Activated T-helper 2 cell treated with anti-CD3 and anti-CD28 coated beads, Interferon-gamma antibody, Interleukin-2, Interleukin-4, amounts not matched to agents 10 μg/mL and 5 μg/mL and 100 μg/mL, durations not matched to agents 14 hours and 24 hours and 36 hours (primary cell): ENCODE measurements at regions not wholly inside any gene's neighbourhood (a gene's known extent, or its start where the extent isn't known, plus 50 kb on each side); places are given as distances from the start of the nearest gene placed in this dataset.
A peak's percentile ranks its signal among the peaks of the same experiment; 100 is the strongest.
"Not testable (repeated sequence)": the region's sequence is repeated elsewhere in the genome, so short reads cannot be mapped to it uniquely, and the experiment has no call there.

Experiments
- DNase-seq: peaks from one replicate; pipeline ENCODE4 v3.0.0; 2021; ENCODE audit warnings: low spot score
- H3K27ac Mint-ChIP-seq: one replicate; pipeline ENCODE4 v1.8.0; 2021; ENCODE audit warnings: mixed read lengths
- H3K27me3 Mint-ChIP-seq: one replicate; pipeline ENCODE4 v1.8.0; 2021; ENCODE audit warnings: low read depth, mixed read lengths
- H3K36me3 Mint-ChIP-seq: one replicate; pipeline ENCODE4 v1.8.0; 2021; ENCODE audit warnings: low read depth, mixed read lengths
- H3K4me1 Mint-ChIP-seq: one replicate; pipeline ENCODE4 v1.8.0; 2021; ENCODE audit warnings: low read depth, mixed read lengths
- H3K4me3 Mint-ChIP-seq: one replicate; pipeline ENCODE4 v1.8.0; 2021; ENCODE audit warnings: low read depth, mild to moderate bottlenecking, moderate library complexity, mixed read lengths
- H3K9me3 Mint-ChIP-seq: one replicate; pipeline ENCODE4 v1.8.0; 2021; ENCODE audit warnings: mixed read lengths
- intact Hi-C: fragments of 100-400 bp; cut with micrococcal nuclease; formaldehyde crosslinking; loops from one replicate; pipeline ENCODE4 v1.15.1; 2023

DNA sequence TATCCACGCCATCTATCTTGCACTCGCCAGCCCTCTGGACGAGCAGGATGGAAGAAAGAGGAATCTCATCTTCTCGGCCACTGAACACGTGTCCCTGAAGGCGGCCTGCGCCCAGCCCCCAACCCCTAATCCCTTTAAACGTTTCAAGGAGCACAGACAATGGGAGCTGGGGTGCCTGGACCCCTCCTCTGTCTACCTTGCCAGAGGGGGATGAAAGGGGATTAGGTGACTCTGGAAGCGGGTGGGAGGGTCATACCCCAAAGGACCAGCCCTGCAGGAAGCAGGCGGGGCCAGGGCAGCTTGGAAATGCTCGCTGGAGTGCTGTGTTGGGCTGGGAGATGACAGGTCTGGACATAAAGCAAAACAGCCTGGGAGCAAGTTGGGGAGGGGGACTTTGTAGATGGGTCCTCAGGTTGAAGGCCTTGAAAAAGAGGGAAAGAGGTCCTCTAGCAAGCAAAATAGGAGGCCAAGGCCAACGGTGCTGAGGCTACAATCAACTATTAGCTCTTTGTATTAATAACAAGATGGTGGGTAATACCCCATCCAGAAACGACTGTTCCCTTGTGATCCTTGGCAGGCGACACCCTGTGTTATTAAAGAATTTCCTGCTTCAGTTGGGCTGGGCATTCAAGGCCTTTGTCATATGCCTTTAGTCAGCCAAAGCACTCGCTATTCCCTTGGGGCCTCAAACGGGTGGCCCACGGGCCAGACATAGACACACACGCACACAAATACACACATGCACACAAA lies 126.5 kb upstream of the UNC5B start:
- no peak overlapping the region for H3K27ac Mint-ChIP-seq
- H3K9me3 Mint-ChIP-seq = no peaks in the 10 kb centered on the region
- H3K4me3 Mint-ChIP-seq = no peak overlapping the region
- H3K36me3 Mint-ChIP-seq = no peaks in the 10 kb centered on the region
- intact Hi-C loops = no loop called here
- no peaks in the 10 kb centered on the region for H3K4me1 Mint-ChIP-seq
- DNase-seq = peak; percentile 4
- no peaks in the 10 kb centered on the region for H3K27me3 Mint-ChIP-seq

DNA sequence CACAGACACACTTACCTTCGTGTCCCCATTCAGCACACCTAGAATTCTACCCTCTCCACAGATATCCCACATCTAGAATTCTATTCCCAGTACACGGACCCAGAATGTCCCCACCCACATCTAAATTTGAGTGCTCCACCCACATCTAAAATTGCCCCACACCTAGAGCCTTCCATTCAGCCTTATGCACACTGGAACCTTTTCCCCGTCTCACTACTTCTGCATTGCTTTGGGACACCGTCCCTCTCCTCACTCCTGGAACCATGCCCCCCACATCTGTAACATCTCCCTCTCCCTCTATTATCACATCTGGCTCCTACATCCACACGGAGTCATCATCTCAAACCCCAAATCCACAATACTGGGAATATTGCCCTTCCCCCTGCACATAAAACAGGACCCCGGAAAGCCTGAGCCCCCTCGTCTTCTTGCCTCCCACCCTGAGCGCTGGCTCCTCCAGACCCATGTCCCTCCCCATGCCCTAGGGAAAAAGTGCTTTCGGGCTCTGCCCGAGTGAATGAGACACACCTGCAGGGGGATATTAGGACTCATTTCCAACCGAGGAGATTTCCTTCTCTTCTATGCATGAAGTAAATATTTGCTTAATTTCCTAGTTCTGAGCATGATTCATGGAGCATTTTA lies 125.8 kb upstream of the UNC5B start:
- Mint-ChIP-seq H3K27ac (no peak overlapping the region), H3K27me3 (no peaks in the 10 kb centered on the region), H3K4me1 (no peaks in the 10 kb centered on the region), H3K36me3 (no peaks in the 10 kb centered on the region), H3K4me3 (no peak overlapping the region), H3K9me3 (no peaks in the 10 kb centered on the region)
- DNase-seq = peak; percentile 4
- intact Hi-C loops = no loop called here

DNA sequence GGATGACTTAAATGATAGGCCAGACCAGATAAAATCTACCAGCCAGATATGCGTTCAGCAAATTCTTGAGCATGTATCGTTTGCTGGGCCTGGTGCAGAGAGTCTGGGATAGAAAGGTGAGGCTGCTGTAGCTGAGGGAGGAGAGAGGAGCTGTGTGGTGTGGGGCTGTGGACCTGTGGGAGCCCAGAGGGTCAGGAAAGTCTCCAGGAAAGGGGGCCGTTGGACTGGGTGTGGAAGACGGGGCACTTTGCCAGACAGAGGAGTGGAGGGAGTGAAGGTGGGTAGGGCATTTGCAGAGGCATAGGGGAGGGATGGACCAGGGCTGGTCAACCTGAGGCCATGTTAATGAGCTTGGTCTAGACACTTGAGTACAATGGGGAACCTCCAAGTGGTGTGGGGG lies 124.7 kb upstream of the UNC5B start:
- H3K4me1 Mint-ChIP-seq = no peaks in the 10 kb centered on the region
- no peaks in the 10 kb centered on the region for H3K9me3 Mint-ChIP-seq
- no peak overlapping the region for H3K4me3 Mint-ChIP-seq
- H3K27me3 Mint-ChIP-seq = no peaks in the 10 kb centered on the region
- no peak overlapping the region for H3K27ac Mint-ChIP-seq
- intact Hi-C loops = no loop called here
- no peaks in the 10 kb centered on the region for H3K36me3 Mint-ChIP-seq
- peak; percentile 3 for DNase-seq

DNA sequence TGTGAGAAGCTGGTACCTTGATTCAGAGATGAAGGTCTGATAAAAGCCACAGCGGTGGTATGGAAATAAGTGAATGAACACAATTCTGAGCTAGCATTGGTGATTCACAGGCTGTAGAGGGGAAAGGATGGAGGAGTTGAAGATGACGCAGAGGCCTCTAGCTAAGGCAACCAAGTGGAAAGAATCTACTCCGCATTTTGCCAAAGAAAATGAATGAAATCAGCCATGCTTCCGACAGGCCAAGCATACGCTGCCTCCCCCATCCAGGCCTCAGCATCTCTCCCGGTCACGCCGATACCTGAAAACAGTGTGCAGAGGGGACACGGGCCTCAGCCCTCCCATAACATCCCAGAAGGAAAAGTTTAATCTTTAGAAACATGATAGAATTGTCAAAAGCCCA lies 124.3 kb upstream of the UNC5B start:
- no peaks in the 10 kb centered on the region for H3K36me3 Mint-ChIP-seq
- H3K27me3 Mint-ChIP-seq = no peaks in the 10 kb centered on the region
- H3K4me1 Mint-ChIP-seq = no peaks in the 10 kb centered on the region
- no peaks in the 10 kb centered on the region for H3K9me3 Mint-ChIP-seq
- no peak for DNase-seq
- intact Hi-C loops = no loop called here
- H3K27ac Mint-ChIP-seq = no peak overlapping the region
- H3K4me3 Mint-ChIP-seq = no peak overlapping the region

DNA sequence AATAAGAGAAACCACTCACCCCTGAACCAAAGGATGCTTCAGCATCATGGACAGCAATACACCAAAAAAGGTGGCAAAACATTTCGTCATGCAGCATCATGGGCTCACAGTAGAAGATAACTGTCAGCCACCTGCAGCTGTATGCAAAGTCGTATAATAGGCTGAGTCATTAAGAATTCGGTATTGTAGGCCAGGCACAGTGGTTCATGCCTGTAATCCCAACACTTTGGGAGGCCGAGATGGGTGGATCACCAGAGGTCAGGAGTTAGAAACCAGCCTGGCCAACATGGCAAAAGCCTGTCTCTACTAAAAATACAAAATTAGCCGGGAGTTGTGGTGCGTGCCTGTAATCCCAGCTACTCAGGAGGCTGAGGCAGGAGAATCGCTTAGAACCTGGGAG lies 123.8 kb upstream of the UNC5B start:
- intact Hi-C loops, H3K27ac Mint-ChIP-seq, H3K9me3 Mint-ChIP-seq, DNase-seq, H3K36me3 Mint-ChIP-seq, H3K4me3 Mint-ChIP-seq, H3K27me3 Mint-ChIP-seq, H3K4me1 Mint-ChIP-seq: not testable (repeated sequence)

DNA sequence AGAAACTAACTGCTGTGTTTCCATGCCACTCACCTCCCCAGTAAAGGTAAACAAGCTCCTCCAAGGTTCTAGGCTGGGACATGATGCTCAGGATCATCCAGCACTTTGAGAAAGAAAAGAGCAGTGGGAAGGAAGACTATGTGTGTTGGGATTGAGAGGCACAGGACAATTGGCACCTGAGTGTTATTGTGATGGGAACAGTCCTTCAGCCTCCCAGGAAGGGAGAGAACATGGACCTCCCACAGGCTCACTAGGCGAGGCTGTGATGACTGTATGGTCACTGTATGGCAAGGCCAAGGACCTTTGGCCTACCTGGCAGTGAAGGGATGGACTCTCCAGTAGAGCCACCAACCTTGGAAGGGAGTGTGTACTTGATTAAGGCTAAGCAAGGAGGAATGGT lies 123.2 kb upstream of the UNC5B start:
- DNase-seq = peak; percentile 1
- Mint-ChIP-seq H3K9me3 (peaks cover 4% of the 10 kb centered on the region), H3K36me3 (no peaks in the 10 kb centered on the region), H3K4me1 (no peaks in the 10 kb centered on the region), H3K4me3 (no peak overlapping the region), H3K27me3 (no peaks in the 10 kb centered on the region), H3K27ac (no peak overlapping the region)
- intact Hi-C loops = no loop called here

DNA sequence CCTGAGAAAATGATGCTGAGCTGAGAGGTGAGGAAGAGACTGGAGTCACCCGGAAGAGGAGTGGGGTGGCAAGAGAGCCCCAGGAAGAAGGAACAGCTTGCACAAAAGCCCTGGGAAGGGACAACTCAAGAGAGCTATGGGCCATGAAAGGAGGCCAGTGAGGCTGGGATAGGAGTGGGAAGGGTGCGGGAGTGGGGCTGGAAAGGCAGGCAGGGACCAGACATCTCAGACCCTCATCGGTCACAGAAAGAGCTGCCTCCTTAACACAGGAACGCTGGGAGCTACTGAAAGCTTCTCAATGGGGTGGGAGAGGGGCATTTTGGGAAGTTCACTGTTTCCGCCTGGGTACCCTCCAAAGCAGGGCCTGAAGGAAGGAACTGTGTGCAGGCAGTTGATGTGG lies 122.0 kb upstream of the UNC5B start:
- intact Hi-C loops = no loop called here
- no peak for DNase-seq
- H3K4me1 Mint-ChIP-seq = no peaks in the 10 kb centered on the region
- H3K27me3 Mint-ChIP-seq = no peaks in the 10 kb centered on the region
- H3K27ac Mint-ChIP-seq = no peak overlapping the region
- H3K4me3 Mint-ChIP-seq = no peak overlapping the region
- H3K36me3 Mint-ChIP-seq = no peaks in the 10 kb centered on the region
- peaks cover 10% of the 10 kb centered on the region for H3K9me3 Mint-ChIP-seq

DNA sequence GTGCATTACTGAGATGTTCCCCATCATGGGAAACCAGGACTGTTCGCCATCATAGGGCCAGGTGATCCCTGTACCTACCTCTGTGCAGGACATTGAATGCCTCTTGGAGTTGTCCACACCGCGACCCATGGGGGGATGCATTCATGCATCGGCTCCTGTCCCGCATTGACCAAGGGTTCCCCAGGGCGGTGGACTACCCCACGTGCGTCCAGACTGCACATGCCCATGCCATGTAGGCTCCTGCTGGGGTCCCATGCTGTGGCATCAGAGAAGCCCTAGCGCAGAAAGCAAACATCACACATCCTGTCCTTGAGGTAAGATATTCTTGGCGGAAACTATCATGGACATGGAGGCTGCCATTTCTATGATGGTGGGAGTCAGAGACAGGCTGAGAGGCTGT lies 121.6 kb upstream of the UNC5B start:
- no peak overlapping the region for H3K4me3 Mint-ChIP-seq
- no peak overlapping the region for H3K27ac Mint-ChIP-seq
- intact Hi-C loops = no loop called here
- peak; percentile 6 for DNase-seq
- no peaks in the 10 kb centered on the region for H3K4me1 Mint-ChIP-seq
- peaks cover 10% of the 10 kb centered on the region for H3K9me3 Mint-ChIP-seq
- H3K36me3 Mint-ChIP-seq = no peaks in the 10 kb centered on the region
- H3K27me3 Mint-ChIP-seq = no peaks in the 10 kb centered on the region

DNA sequence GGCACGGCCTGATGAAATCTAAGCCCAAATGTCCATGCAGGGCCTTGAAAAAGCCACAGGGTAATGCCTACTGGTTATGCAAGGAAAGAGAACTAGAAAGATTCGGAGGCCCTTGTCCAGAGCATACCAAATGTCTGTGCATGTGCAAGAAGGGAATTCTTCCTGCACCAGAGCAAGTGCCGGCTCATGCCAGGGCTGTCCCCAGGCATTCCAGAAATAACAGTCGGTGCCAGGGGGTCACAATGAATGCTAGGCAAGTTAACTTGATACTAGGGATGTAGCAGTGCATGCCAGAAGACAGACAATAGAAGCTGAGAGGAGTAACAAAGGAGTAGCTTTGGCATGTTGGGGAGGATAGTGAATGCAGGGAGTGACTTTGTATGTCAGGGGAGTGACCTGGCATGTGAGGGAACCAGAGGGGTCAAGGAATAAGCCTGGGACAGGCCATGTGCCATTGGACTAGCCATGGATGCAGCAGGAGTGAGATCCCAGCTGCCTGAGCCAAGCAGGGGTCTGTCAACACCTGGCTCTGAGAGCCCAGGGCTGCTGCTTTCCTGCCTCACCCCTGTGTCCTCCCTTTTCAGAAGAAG lies 119.5 kb upstream of the UNC5B start:
- Mint-ChIP-seq H3K36me3 (no peaks in the 10 kb centered on the region), H3K9me3 (peaks cover 10% of the 10 kb centered on the region), H3K4me3 (no peak overlapping the region), H3K4me1 (no peaks in the 10 kb centered on the region), H3K27ac (no peak overlapping the region), H3K27me3 (peaks cover 9% of the 10 kb centered on the region)
- intact Hi-C loops = no loop called here
- peak; percentile 0 for DNase-seq

DNA sequence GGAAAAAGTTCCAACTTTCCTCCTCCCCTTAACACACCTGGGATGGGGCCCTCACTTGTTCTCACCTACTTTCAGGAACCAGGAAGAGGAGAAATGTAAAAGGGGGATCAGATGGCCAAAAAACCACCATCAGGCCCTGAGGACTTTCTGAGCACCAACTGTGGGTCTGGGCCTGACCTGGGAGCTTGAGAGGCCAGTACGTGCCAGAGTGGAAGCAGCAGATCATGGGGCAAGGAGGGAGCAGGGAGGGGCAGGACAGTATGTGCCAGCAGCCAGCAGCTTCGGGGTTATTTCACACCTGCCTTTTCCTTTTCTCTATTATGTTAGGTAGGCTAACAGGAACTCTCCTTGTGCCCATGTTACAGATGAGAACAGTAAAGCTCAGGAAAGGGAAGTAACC lies 118.8 kb upstream of the UNC5B start:
- intact Hi-C loops = no loop called here
- no peaks in the 10 kb centered on the region for H3K4me1 Mint-ChIP-seq
- no peak overlapping the region for H3K27ac Mint-ChIP-seq
- DNase-seq = no peak
- H3K4me3 Mint-ChIP-seq = no peak overlapping the region
- peaks cover 10% of the 10 kb centered on the region for H3K9me3 Mint-ChIP-seq
- peaks cover 14% of the 10 kb centered on the region for H3K27me3 Mint-ChIP-seq
- no peaks in the 10 kb centered on the region for H3K36me3 Mint-ChIP-seq

DNA sequence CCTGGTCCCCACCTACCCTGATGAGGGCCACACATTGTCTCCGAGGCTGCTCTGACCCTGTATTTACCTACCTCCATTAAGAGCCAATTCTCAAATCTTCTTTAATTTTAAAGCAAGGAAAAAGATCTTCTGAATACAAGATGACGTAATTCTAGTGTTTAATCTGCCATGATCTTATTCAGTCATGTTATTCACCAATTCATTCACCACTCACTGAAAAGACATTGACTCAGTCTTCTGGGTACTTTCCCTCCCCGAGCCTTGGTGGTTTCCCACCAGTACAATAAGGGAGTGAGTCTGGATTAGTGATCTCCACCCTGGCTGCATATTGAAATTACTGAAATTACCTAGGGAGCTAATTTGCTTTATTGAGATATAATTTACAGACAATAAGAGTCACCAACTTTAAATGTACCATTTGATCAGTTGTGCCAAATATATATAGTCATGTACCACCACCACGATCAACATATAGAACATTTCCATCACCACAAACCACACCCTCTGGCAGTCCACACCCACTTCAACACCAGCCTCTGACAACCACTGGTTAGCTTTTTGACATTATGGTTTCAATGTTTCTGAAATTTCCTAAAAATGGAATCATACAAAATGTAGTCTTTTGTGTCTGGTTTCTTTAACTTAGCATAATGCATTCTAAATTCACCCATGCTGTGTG lies 117.5 kb upstream of the UNC5B start:
- H3K36me3 Mint-ChIP-seq = no peaks in the 10 kb centered on the region
- H3K27me3 Mint-ChIP-seq = peaks cover 17% of the 10 kb centered on the region
- H3K4me3 Mint-ChIP-seq = no peak overlapping the region
- intact Hi-C loops = no loop called here
- H3K27ac Mint-ChIP-seq = peak overlapping the region; percentile 40
- no peak for DNase-seq
- H3K9me3 Mint-ChIP-seq = peaks cover 10% of the 10 kb centered on the region
- no peaks in the 10 kb centered on the region for H3K4me1 Mint-ChIP-seq

DNA sequence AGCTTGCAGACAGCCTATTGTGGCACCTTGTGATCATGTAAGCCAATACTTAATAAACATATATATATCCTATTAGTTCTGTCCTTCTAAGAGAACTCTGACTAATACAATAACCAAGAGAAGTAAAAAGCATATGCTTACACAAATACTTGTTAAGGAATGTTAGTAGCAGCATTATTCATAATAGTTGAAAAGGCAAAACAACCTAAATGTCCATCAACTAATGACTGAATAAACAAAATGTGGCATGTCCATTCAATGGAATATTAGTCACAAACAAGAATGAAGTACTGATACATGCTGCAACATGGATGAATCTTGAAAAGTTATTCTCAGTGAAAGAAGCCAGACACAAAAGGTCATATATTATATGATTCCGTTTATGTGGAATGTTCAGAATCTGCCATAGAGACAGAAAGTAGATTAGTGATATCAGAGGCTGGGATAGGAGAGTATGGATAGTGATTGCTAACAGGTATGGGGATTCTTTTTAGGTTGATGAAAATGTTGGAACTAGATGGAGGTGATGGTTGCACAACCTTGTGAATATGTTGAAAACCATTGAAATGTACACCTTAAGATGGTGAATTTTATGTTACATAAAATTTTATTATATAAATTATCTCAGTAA lies 112.5 kb upstream of the UNC5B start:
- Mint-ChIP-seq H3K4me3 (no peak overlapping the region), H3K27ac (no peak overlapping the region), H3K4me1 (no peaks in the 10 kb centered on the region), H3K27me3 (peaks cover 30% of the 10 kb centered on the region), H3K9me3 (peaks cover under 1% of the 10 kb centered on the region), H3K36me3 (no peaks in the 10 kb centered on the region)
- intact Hi-C loops = no loop called here
- DNase-seq = no peak

DNA sequence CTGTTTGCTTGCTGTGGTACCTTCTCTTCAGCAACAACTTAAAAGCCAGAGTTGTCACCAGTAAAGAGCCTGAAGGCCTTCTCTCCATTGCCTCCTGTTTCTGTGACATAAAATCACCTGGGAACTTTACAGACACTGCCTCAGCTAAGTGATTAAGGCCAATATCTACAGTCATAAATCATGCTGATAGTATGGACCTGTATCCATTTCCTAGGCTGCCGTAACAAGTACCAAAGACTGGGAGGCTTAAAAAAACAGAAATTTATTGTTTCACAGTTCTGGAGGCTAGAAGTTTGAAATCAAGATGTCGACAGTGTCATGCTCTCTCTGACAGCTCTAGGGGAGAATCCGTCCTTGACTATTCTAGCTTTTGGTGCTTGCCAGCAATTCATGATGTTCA lies 108.4 kb upstream of the UNC5B start:
- H3K4me3 Mint-ChIP-seq = no peak overlapping the region
- DNase-seq = no peak
- intact Hi-C loops = no loop called here
- no peaks in the 10 kb centered on the region for H3K9me3 Mint-ChIP-seq
- H3K27ac Mint-ChIP-seq = no peak overlapping the region
- H3K36me3 Mint-ChIP-seq = no peaks in the 10 kb centered on the region
- H3K27me3 Mint-ChIP-seq = peaks cover 19% of the 10 kb centered on the region
- peaks cover 2% of the 10 kb centered on the region for H3K4me1 Mint-ChIP-seq
